ENCODE measurements at regions not wholly inside any gene's neighbourhood (a gene's known extent, or its start where the extent isn't known, plus 50 kb on each side); places are given as distances from the start of the nearest gene placed in this dataset.

- TF ChIP-seq CTCF (IDR thresholded peaks at IDR 0.05), result peak in 1 of 4 experiments; percentile 22
- peak; percentile 27 for TF ChIP-seq POLR2AphosphoS5 (IDR thresholded peaks at IDR 0.05)
These were observed 57.1 kb upstream of the PCGF5 start for GRCh38 chr10:91163269-91163868.
